OCI-LY3 (cell line): ENCODE measurements at regions not wholly inside any gene's neighbourhood (a gene's known extent, or its start where the extent isn't known, plus 50 kb on each side); places are given as distances from the start of the nearest gene placed in this dataset.

Experiments
- CTCF ChIP-seq: fragments of 200-600, 300-600 bp; sonication (generic); IDR thresholded peaks from 2 replicates; pipeline ENCODE4 v1.5.1; 2014; ENCODE audit warnings: antibody characterized with exemption, low read length, low read depth
- EZH2phosphoT487 ChIP-seq: fragments of 200-600 bp; shearing (Covaris generic); IDR thresholded peaks from 2 replicates; pipeline ENCODE4 v1.6.1; 2018; ENCODE audit warnings: antibody characterized with exemption, mixed run types, low read depth

GRCh38 chr12:28817524-28817923 is 331.6 kb upstream of the FAR2 start:
- TF ChIP-seq CTCF: no peak
- TF ChIP-seq EZH2phosphoT487: no peak
